Mesodermal cell (in vitro differentiated cells): ENCODE measurements at regions not wholly inside any gene's neighbourhood (a gene's known extent, or its start where the extent isn't known, plus 50 kb on each side); places are given as distances from the start of the nearest gene placed in this dataset.
"Not testable (repeated sequence)": the region's sequence is repeated elsewhere in the genome, so short reads cannot be mapped to it uniquely, and the experiment has no call there.

Experiments used
- H3K27ac ChIP-seq: 2 replicates; pipeline ENCODE4 v1.7.0; 2013; ENCODE audit warnings: mild to moderate bottlenecking, low read depth, low read length, moderate library complexity; ENCODE audit not compliant: severe bottlenecking
- H3K36me3 ChIP-seq: 2 replicates; pipeline ENCODE4 v1.7.1; 2013; ENCODE audit warnings: mild to moderate bottlenecking, low read length, moderate library complexity; ENCODE audit not compliant: control insufficient read depth, insufficient read depth
- H3K4me1 ChIP-seq: one replicate; pipeline ENCODE4 v1.7.1; 2013; ENCODE audit warnings: mild to moderate bottlenecking, low read length; ENCODE audit not compliant: insufficient read depth, control insufficient read depth, poor library complexity, severe bottlenecking
- H3K4me3 ChIP-seq: 2 replicates; pipeline ENCODE4 v1.7.0; 2013; ENCODE audit warnings: low read length, control low read depth, mild to moderate bottlenecking; ENCODE audit not compliant: insufficient read depth, poor library complexity, severe bottlenecking; ENCODE audit errors: extremely low read depth
- H3K9me3 ChIP-seq: 2 replicates; pipeline ENCODE4 v1.7.1; 2013; ENCODE audit warnings: mild to moderate bottlenecking, low read length, moderate library complexity; ENCODE audit not compliant: control insufficient read depth
- WGBS, 2 experiments: methylation state at CpG; one replicate each; pipeline ENCODE4 v1.1.5; 2013; ENCODE audit warnings: missing lambda C conversion rate in 2 of 2; ENCODE audit not compliant: insufficient coverage in 2 of 2; 5-methylcytosine and 5-hydroxymethylcytosine counted together

GRCh38 chr6:84882768-84883766 lies 118.7 kb upstream of the TBX18 start:
- Histone ChIP-seq H3K4me3 (no peak overlapping the region), H3K4me1 (no peaks in the 10 kb centered on the region), H3K9me3 (no peaks in the 10 kb centered on the region), H3K36me3 (no peaks in the 10 kb centered on the region), H3K27ac (no peak overlapping the region)
- WGBS, 2 experiments, result 89 to 94% methylated on average over 4 to 7 of the region's 10 CpGs

- H3K36me3 ChIP-seq, H3K4me1 ChIP-seq, H3K9me3 ChIP-seq, H3K4me3 ChIP-seq, H3K27ac ChIP-seq: not testable (repeated sequence)
Measured at GRCh38 chr6:84879385-84879784, 115.0 kb upstream of the TBX18 start.

GRCh38 chr6:84877515-84878210 lies 113.3 kb upstream of the TBX18 start:
- Histone ChIP-seq H3K4me1 (no peaks in the 10 kb centered on the region), H3K9me3 (no peaks in the 10 kb centered on the region), H3K4me3 (no peak overlapping the region), H3K27ac (no peak overlapping the region), H3K36me3 (no peaks in the 10 kb centered on the region)
- 50 to 60% methylated on average over 2 of the region's 3 CpGs for WGBS, 2 experiments

GRCh38 chr6:84876723-84877514 lies 112.5 kb upstream of the TBX18 start:
- WGBS, 2 experiments, result no CpG with 5 or more reads among the region's 2 CpGs
- no peaks in the 10 kb centered on the region for H3K36me3 ChIP-seq
- H3K4me1 ChIP-seq, result no peaks in the 10 kb centered on the region
- no peak overlapping the region for H3K4me3 ChIP-seq
- H3K9me3 ChIP-seq, result no peaks in the 10 kb centered on the region
- no peak overlapping the region for H3K27ac ChIP-seq

- Histone ChIP-seq H3K4me3 (no peak overlapping the region), H3K4me1 (no peaks in the 10 kb centered on the region), H3K27ac (no peak overlapping the region), H3K36me3 (no peaks in the 10 kb centered on the region), H3K9me3 (no peaks in the 10 kb centered on the region)
- WGBS, 2 experiments, result 73 to 85% methylated on average over 1 to 3 of the region's 4 CpGs
Measured at GRCh38 chr6:84872996-84873723, 108.8 kb upstream of the TBX18 start.

GRCh38 chr6:84871925-84872324 lies 107.5 kb upstream of the TBX18 start:
- Histone ChIP-seq H3K4me3 (no peak overlapping the region), H3K4me1 (no peaks in the 10 kb centered on the region), H3K9me3 (no peaks in the 10 kb centered on the region), H3K27ac (no peak overlapping the region), H3K36me3 (no peaks in the 10 kb centered on the region)
- WGBS, 2 experiments, result 89 to 92% methylated on average over 3 to 4 of the region's 4 CpGs

GRCh38 chr6:84870672-84871071 lies 106.3 kb upstream of the TBX18 start:
- H3K27ac ChIP-seq, result no peak overlapping the region
- no peaks in the 10 kb centered on the region for H3K36me3 ChIP-seq
- no peaks in the 10 kb centered on the region for H3K9me3 ChIP-seq
- no peaks in the 10 kb centered on the region for H3K4me1 ChIP-seq
- H3K4me3 ChIP-seq, result no peak overlapping the region
- 82 to 91% methylated on average over 1 to 2 of the region's 2 CpGs for WGBS, 2 experiments

GRCh38 chr6:84868149-84868548 lies 103.8 kb upstream of the TBX18 start:
- H3K9me3 ChIP-seq, result no peaks in the 10 kb centered on the region
- no peak overlapping the region for H3K27ac ChIP-seq
- H3K4me3 ChIP-seq, result no peak overlapping the region
- H3K36me3 ChIP-seq, result no peaks in the 10 kb centered on the region
- no peaks in the 10 kb centered on the region for H3K4me1 ChIP-seq

- H3K4me1 ChIP-seq, result no peaks in the 10 kb centered on the region
- no peak overlapping the region for H3K4me3 ChIP-seq
- no CpG with 5 or more reads among the region's 2 CpGs for WGBS, 2 experiments
- H3K9me3 ChIP-seq, result no peaks in the 10 kb centered on the region
- H3K27ac ChIP-seq, result no peak overlapping the region
- H3K36me3 ChIP-seq, result no peaks in the 10 kb centered on the region
Measured at GRCh38 chr6:84867521-84867920, 103.1 kb upstream of the TBX18 start.

- H3K36me3 ChIP-seq, result no peaks in the 10 kb centered on the region
- no CpG with 5 or more reads among the region's 1 CpG for WGBS, 2 experiments
- no peak overlapping the region for H3K27ac ChIP-seq
- H3K4me3 ChIP-seq, result no peak overlapping the region
- H3K9me3 ChIP-seq, result no peaks in the 10 kb centered on the region
- no peaks in the 10 kb centered on the region for H3K4me1 ChIP-seq
Measured at GRCh38 chr6:84866715-84867114, 102.3 kb upstream of the TBX18 start.
